ENCODE measurements at regions not wholly inside any gene's neighbourhood (a gene's known extent, or its start where the extent isn't known, plus 50 kb on each side); places are given as distances from the start of the nearest gene placed in this dataset.

DNA sequence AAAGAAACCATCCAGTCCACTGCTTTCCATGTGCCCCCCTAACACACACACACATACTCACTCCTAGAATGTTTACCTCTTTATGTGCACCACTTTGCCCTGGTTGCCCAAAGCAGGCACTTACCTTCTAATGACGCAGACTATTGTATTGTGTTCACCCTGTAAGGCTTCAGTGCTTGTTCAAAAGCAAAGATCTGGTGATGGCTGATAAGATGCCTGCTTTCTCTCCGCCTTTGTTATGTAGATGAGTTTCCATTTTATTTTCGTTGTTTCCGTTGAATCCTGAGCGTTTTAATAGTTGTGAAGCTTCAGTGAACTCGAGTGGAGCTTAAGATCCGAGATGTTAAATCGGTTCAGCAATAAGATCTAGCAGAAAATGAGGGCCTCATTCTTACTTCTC, 452.7 kb downstream of the TMEM114 start (continued):
- TF ChIP-seq, protein P1, sequence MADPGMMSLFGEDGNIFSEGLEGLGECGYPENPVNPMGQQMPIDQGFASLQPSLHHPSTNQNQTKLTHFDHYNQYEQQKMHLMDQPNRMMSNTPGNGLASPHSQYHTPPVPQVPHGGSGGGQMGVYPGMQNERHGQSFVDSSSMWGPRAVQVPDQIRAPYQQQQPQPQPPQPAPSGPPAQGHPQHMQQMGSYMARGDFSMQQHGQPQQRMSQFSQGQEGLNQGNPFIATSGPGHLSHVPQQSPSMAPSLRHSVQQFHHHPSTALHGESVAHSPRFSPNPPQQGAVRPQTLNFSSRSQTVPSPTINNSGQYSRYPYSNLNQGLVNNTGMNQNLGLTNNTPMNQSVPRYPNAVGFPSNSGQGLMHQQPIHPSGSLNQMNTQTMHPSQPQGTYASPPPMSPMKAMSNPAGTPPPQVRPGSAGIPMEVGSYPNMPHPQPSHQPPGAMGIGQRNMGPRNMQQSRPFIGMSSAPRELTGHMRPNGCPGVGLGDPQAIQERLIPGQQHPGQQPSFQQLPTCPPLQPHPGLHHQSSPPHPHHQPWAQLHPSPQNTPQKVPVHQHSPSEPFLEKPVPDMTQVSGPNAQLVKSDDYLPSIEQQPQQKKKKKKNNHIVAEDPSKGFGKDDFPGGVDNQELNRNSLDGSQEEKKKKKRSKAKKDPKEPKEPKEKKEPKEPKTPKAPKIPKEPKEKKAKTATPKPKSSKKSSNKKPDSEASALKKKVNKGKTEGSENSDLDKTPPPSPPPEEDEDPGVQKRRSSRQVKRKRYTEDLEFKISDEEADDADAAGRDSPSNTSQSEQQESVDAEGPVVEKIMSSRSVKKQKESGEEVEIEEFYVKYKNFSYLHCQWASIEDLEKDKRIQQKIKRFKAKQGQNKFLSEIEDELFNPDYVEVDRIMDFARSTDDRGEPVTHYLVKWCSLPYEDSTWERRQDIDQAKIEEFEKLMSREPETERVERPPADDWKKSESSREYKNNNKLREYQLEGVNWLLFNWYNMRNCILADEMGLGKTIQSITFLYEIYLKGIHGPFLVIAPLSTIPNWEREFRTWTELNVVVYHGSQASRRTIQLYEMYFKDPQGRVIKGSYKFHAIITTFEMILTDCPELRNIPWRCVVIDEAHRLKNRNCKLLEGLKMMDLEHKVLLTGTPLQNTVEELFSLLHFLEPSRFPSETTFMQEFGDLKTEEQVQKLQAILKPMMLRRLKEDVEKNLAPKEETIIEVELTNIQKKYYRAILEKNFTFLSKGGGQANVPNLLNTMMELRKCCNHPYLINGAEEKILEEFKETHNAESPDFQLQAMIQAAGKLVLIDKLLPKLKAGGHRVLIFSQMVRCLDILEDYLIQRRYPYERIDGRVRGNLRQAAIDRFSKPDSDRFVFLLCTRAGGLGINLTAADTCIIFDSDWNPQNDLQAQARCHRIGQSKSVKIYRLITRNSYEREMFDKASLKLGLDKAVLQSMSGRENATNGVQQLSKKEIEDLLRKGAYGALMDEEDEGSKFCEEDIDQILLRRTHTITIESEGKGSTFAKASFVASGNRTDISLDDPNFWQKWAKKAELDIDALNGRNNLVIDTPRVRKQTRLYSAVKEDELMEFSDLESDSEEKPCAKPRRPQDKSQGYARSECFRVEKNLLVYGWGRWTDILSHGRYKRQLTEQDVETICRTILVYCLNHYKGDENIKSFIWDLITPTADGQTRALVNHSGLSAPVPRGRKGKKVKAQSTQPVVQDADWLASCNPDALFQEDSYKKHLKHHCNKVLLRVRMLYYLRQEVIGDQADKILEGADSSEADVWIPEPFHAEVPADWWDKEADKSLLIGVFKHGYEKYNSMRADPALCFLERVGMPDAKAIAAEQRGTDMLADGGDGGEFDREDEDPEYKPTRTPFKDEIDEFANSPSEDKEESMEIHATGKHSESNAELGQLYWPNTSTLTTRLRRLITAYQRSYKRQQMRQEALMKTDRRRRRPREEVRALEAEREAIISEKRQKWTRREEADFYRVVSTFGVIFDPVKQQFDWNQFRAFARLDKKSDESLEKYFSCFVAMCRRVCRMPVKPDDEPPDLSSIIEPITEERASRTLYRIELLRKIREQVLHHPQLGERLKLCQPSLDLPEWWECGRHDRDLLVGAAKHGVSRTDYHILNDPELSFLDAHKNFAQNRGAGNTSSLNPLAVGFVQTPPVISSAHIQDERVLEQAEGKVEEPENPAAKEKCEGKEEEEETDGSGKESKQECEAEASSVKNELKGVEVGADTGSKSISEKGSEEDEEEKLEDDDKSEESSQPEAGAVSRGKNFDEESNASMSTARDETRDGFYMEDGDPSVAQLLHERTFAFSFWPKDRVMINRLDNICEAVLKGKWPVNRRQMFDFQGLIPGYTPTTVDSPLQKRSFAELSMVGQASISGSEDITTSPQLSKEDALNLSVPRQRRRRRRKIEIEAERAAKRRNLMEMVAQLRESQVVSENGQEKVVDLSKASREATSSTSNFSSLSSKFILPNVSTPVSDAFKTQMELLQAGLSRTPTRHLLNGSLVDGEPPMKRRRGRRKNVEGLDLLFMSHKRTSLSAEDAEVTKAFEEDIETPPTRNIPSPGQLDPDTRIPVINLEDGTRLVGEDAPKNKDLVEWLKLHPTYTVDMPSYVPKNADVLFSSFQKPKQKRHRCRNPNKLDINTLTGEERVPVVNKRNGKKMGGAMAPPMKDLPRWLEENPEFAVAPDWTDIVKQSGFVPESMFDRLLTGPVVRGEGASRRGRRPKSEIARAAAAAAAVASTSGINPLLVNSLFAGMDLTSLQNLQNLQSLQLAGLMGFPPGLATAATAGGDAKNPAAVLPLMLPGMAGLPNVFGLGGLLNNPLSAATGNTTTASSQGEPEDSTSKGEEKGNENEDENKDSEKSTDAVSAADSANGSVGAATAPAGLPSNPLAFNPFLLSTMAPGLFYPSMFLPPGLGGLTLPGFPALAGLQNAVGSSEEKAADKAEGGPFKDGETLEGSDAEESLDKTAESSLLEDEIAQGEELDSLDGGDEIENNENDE (IDR thresholded peaks at IDR 0.05; ENCODE audit: insufficient replicate concordance, low read length) = no peak
- TF ChIP-seq EP300 (IDR thresholded peaks at IDR 0.05; ENCODE audit: borderline replicate concordance in 1 of 2, low read depth in 2 of 2, low read length in 2 of 2) (no peak), ZNF274 (IDR thresholded peaks at IDR 0.05; ENCODE audit: borderline replicate concordance, extremely low read depth, low read length) (no peak), SP4 (IDR thresholded peaks at IDR 0.05; ENCODE audit: low read length) (no peak), TAF1 (IDR thresholded peaks at IDR 0.05; ENCODE audit: low read depth, low read length) (no peak), SIX5 (IDR thresholded peaks at IDR 0.05; ENCODE audit: low read depth, low read length) (no peak), ASH2L (IDR thresholded peaks at IDR 0.05; ENCODE audit: low read length) (no peak), TCF12 (IDR thresholded peaks at IDR 0.05; ENCODE audit: low read depth, low read length) (no peak)
- TF ChIP-seq, protein P2, sequence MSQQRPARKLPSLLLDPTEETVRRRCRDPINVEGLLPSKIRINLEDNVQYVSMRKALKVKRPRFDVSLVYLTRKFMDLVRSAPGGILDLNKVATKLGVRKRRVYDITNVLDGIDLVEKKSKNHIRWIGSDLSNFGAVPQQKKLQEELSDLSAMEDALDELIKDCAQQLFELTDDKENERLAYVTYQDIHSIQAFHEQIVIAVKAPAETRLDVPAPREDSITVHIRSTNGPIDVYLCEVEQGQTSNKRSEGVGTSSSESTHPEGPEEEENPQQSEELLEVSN (IDR thresholded peaks at IDR 0.05) = no peak
